ENCODE measurements at regions not wholly inside any gene's neighbourhood (a gene's known extent, or its start where the extent isn't known, plus 50 kb on each side); places are given as distances from the start of the nearest gene placed in this dataset.

GRCh38 chr13:103218253-103218652, 152.0 kb upstream of the SLC10A2 start:
- POLR2A ChIA-PET: no interaction called here
- H3K27me3 Mint-ChIP-seq: no peaks in the 10 kb centered on the region

GRCh38 chr13:103213152-103213551, 146.9 kb upstream of the SLC10A2 start:
- POLR2A ChIA-PET: no interaction called here
- Mint-ChIP-seq H3K4me3 (no peak overlapping the region), H3K9me3 (no peaks in the 10 kb centered on the region), H3K4me1 (no peaks in the 10 kb centered on the region), H3K27ac (no peak overlapping the region), H3K27me3 (no peaks in the 10 kb centered on the region), H3K36me3 (no peaks in the 10 kb centered on the region)
- DNase-seq (no peak), ATAC-seq (ENCODE audit: low read depth) (no peak)

More at GRCh38 chr13:103218253-103218652, 152.0 kb upstream of the SLC10A2 start:
- Mint-ChIP-seq H3K4me3 (no peak overlapping the region), H3K27ac (no peak overlapping the region), H3K36me3 (no peaks in the 10 kb centered on the region), H3K4me1 (no peaks in the 10 kb centered on the region), H3K9me3 (no peaks in the 10 kb centered on the region)
- ATAC-seq (ENCODE audit: low read depth): no peak
- DNase-seq: no peak

- POLR2A ChIA-PET: no interaction called here
- ATAC-seq (ENCODE audit: low read depth): no peak
- H3K4me1 Mint-ChIP-seq: no peaks in the 10 kb centered on the region
- H3K36me3 Mint-ChIP-seq: no peaks in the 10 kb centered on the region
- no peaks in the 10 kb centered on the region for H3K27me3 Mint-ChIP-seq
- no peak overlapping the region for H3K27ac Mint-ChIP-seq
- H3K4me3 Mint-ChIP-seq: no peak overlapping the region
- DNase-seq: no peak
- no peaks in the 10 kb centered on the region for H3K9me3 Mint-ChIP-seq
Measured at GRCh38 chr13:103210348-103210747, 144.1 kb upstream of the SLC10A2 start.

GRCh38 chr13:103203735-103204330, 137.6 kb upstream of the SLC10A2 start:
- no peaks in the 10 kb centered on the region for H3K9me3 Mint-ChIP-seq
- no peaks in the 10 kb centered on the region for H3K27me3 Mint-ChIP-seq
- no peak overlapping the region for H3K4me3 Mint-ChIP-seq
- DNase-seq (no peak), ATAC-seq (ENCODE audit: low read depth) (no peak)
- no peaks in the 10 kb centered on the region for H3K36me3 Mint-ChIP-seq
- H3K4me1 Mint-ChIP-seq: no peaks in the 10 kb centered on the region
- POLR2A ChIA-PET: no interaction called here
- H3K27ac Mint-ChIP-seq: no peak overlapping the region

- no peak for ATAC-seq (ENCODE audit: low read depth)
- H3K36me3 Mint-ChIP-seq: no peaks in the 10 kb centered on the region
Measured at GRCh38 chr13:103200118-103200885, 134.1 kb upstream of the SLC10A2 start.

GRCh38 chr13:103199380-103200088, 133.3 kb upstream of the SLC10A2 start:
- Mint-ChIP-seq H3K4me1 (no peaks in the 10 kb centered on the region), H3K9me3 (no peaks in the 10 kb centered on the region)
- POLR2A ChIA-PET: no interaction called here

More at GRCh38 chr13:103200118-103200885, 134.1 kb upstream of the SLC10A2 start:
- H3K9me3 Mint-ChIP-seq: no peaks in the 10 kb centered on the region
- no peak overlapping the region for H3K27ac Mint-ChIP-seq
- no peaks in the 10 kb centered on the region for H3K4me1 Mint-ChIP-seq
- POLR2A ChIA-PET: no interaction called here
- H3K4me3 Mint-ChIP-seq: no peak overlapping the region
- no peak for DNase-seq
- H3K27me3 Mint-ChIP-seq: no peaks in the 10 kb centered on the region

GRCh38 chr13:103196356-103196755, 130.1 kb upstream of the SLC10A2 start:
- no peaks in the 10 kb centered on the region for H3K36me3 Mint-ChIP-seq
- H3K27ac Mint-ChIP-seq: no peak overlapping the region
- ATAC-seq (ENCODE audit: low read depth): no peak
- no peak for DNase-seq
- no peak overlapping the region for H3K4me3 Mint-ChIP-seq
- POLR2A ChIA-PET: no interaction called here
- H3K27me3 Mint-ChIP-seq: no peaks in the 10 kb centered on the region
- H3K4me1 Mint-ChIP-seq: no peaks in the 10 kb centered on the region
- no peaks in the 10 kb centered on the region for H3K9me3 Mint-ChIP-seq

More at GRCh38 chr13:103199380-103200088, 133.3 kb upstream of the SLC10A2 start:
- Mint-ChIP-seq H3K27ac (no peak overlapping the region), H3K4me3 (no peak overlapping the region), H3K36me3 (no peaks in the 10 kb centered on the region), H3K27me3 (no peaks in the 10 kb centered on the region)
- ATAC-seq (ENCODE audit: low read depth) (no peak), DNase-seq (no peak)

GRCh38 chr13:103195762-103196161, 129.5 kb upstream of the SLC10A2 start:
- DNase-seq (no peak), ATAC-seq (ENCODE audit: low read depth) (no peak)
- Mint-ChIP-seq H3K36me3 (no peaks in the 10 kb centered on the region), H3K9me3 (no peaks in the 10 kb centered on the region), H3K27me3 (no peaks in the 10 kb centered on the region), H3K4me3 (no peak overlapping the region), H3K27ac (no peak overlapping the region), H3K4me1 (no peaks in the 10 kb centered on the region)
- POLR2A ChIA-PET: no interaction called here

GRCh38 chr13:103194871-103195270, 128.7 kb upstream of the SLC10A2 start:
- no peak for ATAC-seq (ENCODE audit: low read depth)
- Mint-ChIP-seq H3K27ac (no peak overlapping the region), H3K4me1 (no peaks in the 10 kb centered on the region), H3K9me3 (no peaks in the 10 kb centered on the region), H3K36me3 (no peaks in the 10 kb centered on the region), H3K27me3 (no peaks in the 10 kb centered on the region), H3K4me3 (no peak overlapping the region)
- no peak for DNase-seq
- POLR2A ChIA-PET: no interaction called here

GRCh38 chr13:103192511-103193135, 126.4 kb upstream of the SLC10A2 start:
- Mint-ChIP-seq H3K4me3 (no peak overlapping the region), H3K27me3 (no peaks in the 10 kb centered on the region), H3K36me3 (no peaks in the 10 kb centered on the region), H3K9me3 (no peaks in the 10 kb centered on the region), H3K27ac (no peak overlapping the region), H3K4me1 (no peaks in the 10 kb centered on the region)
- DNase-seq: no peak
- POLR2A ChIA-PET: no interaction called here
- no peak for ATAC-seq (ENCODE audit: low read depth)

GRCh38 chr13:103190841-103191240, 124.6 kb upstream of the SLC10A2 start:
- ATAC-seq (ENCODE audit: low read depth): no peak
- no peak overlapping the region for H3K4me3 Mint-ChIP-seq
- POLR2A ChIA-PET: no interaction called here
- no peak overlapping the region for H3K27ac Mint-ChIP-seq
- DNase-seq: no peak
- H3K9me3 Mint-ChIP-seq: no peaks in the 10 kb centered on the region
- no peaks in the 10 kb centered on the region for H3K36me3 Mint-ChIP-seq
- no peaks in the 10 kb centered on the region for H3K27me3 Mint-ChIP-seq
- no peaks in the 10 kb centered on the region for H3K4me1 Mint-ChIP-seq

- H3K27ac Mint-ChIP-seq: no peak overlapping the region
- DNase-seq: no peak
- no peak overlapping the region for H3K4me3 Mint-ChIP-seq
- no peak for ATAC-seq (ENCODE audit: low read depth)
- no peaks in the 10 kb centered on the region for H3K27me3 Mint-ChIP-seq
- POLR2A ChIA-PET: no interaction called here
- no peaks in the 10 kb centered on the region for H3K9me3 Mint-ChIP-seq
- H3K4me1 Mint-ChIP-seq: no peaks in the 10 kb centered on the region
- no peaks in the 10 kb centered on the region for H3K36me3 Mint-ChIP-seq
Measured at GRCh38 chr13:103188713-103189326, 122.6 kb upstream of the SLC10A2 start.

GRCh38 chr13:103187721-103188156, 121.5 kb upstream of the SLC10A2 start:
- H3K9me3 Mint-ChIP-seq: no peaks in the 10 kb centered on the region
- no peak overlapping the region for H3K4me3 Mint-ChIP-seq
- H3K4me1 Mint-ChIP-seq: no peaks in the 10 kb centered on the region
- no peak overlapping the region for H3K27ac Mint-ChIP-seq
- H3K36me3 Mint-ChIP-seq: no peaks in the 10 kb centered on the region
- ATAC-seq (ENCODE audit: low read depth): no peak
- DNase-seq: no peak
- POLR2A ChIA-PET: no interaction called here
- H3K27me3 Mint-ChIP-seq: no peaks in the 10 kb centered on the region
